ENCODE measurements at regions not wholly inside any gene's neighbourhood (a gene's known extent, or its start where the extent isn't known, plus 50 kb on each side); places are given as distances from the start of the nearest gene placed in this dataset.

DNA sequence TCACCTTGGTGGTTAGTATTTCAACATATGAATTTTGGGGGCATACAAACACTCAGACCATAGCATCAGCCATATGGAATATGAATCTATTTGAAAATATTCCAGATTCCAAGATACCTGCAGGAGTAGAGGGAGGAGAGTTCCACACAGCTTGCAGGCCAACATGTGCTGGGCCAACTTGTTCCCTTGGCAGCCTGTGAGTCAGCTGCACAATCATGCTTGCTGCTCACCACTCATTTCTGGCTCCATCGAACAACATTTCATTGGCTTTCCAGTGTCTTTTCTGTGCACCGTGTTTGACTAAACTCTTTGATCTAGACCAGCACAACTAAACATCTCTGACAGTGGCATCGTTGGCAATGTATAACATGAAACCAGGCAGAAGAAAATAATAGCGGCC, 282.5 kb upstream of the RASGEF1B start:
- TF ChIP-seq, protein P1, sequence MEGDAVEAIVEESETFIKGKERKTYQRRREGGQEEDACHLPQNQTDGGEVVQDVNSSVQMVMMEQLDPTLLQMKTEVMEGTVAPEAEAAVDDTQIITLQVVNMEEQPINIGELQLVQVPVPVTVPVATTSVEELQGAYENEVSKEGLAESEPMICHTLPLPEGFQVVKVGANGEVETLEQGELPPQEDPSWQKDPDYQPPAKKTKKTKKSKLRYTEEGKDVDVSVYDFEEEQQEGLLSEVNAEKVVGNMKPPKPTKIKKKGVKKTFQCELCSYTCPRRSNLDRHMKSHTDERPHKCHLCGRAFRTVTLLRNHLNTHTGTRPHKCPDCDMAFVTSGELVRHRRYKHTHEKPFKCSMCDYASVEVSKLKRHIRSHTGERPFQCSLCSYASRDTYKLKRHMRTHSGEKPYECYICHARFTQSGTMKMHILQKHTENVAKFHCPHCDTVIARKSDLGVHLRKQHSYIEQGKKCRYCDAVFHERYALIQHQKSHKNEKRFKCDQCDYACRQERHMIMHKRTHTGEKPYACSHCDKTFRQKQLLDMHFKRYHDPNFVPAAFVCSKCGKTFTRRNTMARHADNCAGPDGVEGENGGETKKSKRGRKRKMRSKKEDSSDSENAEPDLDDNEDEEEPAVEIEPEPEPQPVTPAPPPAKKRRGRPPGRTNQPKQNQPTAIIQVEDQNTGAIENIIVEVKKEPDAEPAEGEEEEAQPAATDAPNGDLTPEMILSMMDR (IDR thresholded peaks at IDR 0.05; ENCODE audit: poor library complexity, severe bottlenecking) = no peak
- TF ChIP-seq EP300 (conservative IDR thresholded peaks at IDR 0.05; ENCODE audit: poor library complexity, severe bottlenecking) = no peak
- no peak for TF ChIP-seq EZH2 (IDR thresholded peaks at IDR 0.05; ENCODE audit: borderline replicate concordance, insufficient read depth, low read length, poor library complexity, severe bottlenecking)
- TF ChIP-seq MXI1 (conservative IDR thresholded peaks at IDR 0.05; ENCODE audit: poor library complexity, severe bottlenecking) = no peak
- no peak for TF ChIP-seq RAD21 (conservative IDR thresholded peaks at IDR 0.05)
- no peak for TF ChIP-seq POLR2AphosphoS5 (IDR thresholded peaks at IDR 0.05)
- no peak for TF ChIP-seq TAF1 (IDR thresholded peaks at IDR 0.05; ENCODE audit: low read depth)
- TF ChIP-seq, protein P2, sequence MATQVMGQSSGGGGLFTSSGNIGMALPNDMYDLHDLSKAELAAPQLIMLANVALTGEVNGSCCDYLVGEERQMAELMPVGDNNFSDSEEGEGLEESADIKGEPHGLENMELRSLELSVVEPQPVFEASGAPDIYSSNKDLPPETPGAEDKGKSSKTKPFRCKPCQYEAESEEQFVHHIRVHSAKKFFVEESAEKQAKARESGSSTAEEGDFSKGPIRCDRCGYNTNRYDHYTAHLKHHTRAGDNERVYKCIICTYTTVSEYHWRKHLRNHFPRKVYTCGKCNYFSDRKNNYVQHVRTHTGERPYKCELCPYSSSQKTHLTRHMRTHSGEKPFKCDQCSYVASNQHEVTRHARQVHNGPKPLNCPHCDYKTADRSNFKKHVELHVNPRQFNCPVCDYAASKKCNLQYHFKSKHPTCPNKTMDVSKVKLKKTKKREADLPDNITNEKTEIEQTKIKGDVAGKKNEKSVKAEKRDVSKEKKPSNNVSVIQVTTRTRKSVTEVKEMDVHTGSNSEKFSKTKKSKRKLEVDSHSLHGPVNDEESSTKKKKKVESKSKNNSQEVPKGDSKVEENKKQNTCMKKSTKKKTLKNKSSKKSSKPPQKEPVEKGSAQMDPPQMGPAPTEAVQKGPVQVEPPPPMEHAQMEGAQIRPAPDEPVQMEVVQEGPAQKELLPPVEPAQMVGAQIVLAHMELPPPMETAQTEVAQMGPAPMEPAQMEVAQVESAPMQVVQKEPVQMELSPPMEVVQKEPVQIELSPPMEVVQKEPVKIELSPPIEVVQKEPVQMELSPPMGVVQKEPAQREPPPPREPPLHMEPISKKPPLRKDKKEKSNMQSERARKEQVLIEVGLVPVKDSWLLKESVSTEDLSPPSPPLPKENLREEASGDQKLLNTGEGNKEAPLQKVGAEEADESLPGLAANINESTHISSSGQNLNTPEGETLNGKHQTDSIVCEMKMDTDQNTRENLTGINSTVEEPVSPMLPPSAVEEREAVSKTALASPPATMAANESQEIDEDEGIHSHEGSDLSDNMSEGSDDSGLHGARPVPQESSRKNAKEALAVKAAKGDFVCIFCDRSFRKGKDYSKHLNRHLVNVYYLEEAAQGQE (IDR thresholded peaks at IDR 0.05; ENCODE audit: borderline replicate concordance) = no peak
- no peak for TF ChIP-seq SMC3 (conservative IDR thresholded peaks at IDR 0.05; ENCODE audit: poor library complexity)
- no peaks in the 10 kb centered on the region for H3K27me3 ChIP-seq (ENCODE audit: insufficient read depth, low read depth, low read length)
- no peak overlapping the region for H3K9ac ChIP-seq (ENCODE audit: low read length)

DNA sequence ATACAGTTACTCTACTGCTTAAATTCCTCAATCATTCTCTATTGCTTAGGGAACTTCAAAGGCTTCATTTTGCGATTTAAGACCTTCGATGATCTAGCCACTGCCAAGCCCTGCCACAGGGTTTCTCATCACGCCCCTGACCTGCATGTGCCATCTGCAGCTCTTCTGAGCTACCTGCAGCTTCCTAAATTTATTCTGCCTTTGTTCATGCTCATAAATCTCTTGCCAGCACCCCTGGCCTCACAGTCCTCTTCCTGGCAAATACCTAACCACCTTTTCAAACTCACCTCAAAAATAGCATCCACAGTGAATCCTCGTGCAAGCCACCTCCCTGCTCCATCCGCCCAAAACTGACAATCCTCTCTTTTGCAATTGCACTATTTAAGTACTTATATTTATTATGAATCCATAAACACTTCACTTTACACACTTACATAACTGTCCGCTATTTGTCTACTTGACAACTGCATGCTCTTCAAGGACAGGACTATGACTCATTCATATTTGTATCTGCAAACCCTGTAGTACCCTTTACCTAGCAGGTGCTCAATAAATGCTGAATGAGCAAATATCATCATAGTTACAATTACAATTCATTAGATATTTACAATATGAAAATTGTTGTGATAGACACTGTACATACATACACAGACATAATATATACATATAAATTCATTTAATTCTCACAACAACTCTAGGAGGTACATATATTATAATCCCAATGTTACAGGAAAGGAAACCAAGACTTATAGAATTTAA, 280.0 kb upstream of the RASGEF1B start:
- Histone ChIP-seq H3F3A (ENCODE audit: insufficient read depth, low read length, poor library complexity, severe bottlenecking) (no peaks in the 10 kb centered on the region), H3K27me3 (ENCODE audit: insufficient read depth, low read depth, low read length) (no peaks in the 10 kb centered on the region), H3K4me2 (ENCODE audit: low read length) (no peak overlapping the region), H3K79me2 (replicated peaks; ENCODE audit: insufficient read depth, low read length) (no peaks in the 10 kb centered on the region), H3K4me3 (ENCODE audit: low read length) (no peak overlapping the region), H3K9ac (ENCODE audit: low read length) (no peak overlapping the region), H3K9me3 (ENCODE audit: low read length) (no peaks in the 10 kb centered on the region), H2AFZ (ENCODE audit: low read depth, low read length) (no peak overlapping the region), H3K36me3 (ENCODE audit: insufficient read depth, low read length) (no peaks in the 10 kb centered on the region), H3K9me2 (ENCODE audit: insufficient read depth, low read length) (no peaks in the 10 kb centered on the region), H4K20me1 (ENCODE audit: insufficient read depth) (no peaks in the 10 kb centered on the region), H3K27ac (ENCODE audit: low read length) (no peak overlapping the region)
- TF ChIP-seq TAF1 (IDR thresholded peaks at IDR 0.05; ENCODE audit: low read depth) (no peak), RAD21 (conservative IDR thresholded peaks at IDR 0.05) (no peak), SMC3 (conservative IDR thresholded peaks at IDR 0.05; ENCODE audit: poor library complexity) (no peak), EP300 (conservative IDR thresholded peaks at IDR 0.05; ENCODE audit: poor library complexity, severe bottlenecking) (no peak), MXI1 (conservative IDR thresholded peaks at IDR 0.05; ENCODE audit: poor library complexity, severe bottlenecking) (no peak), EZH2 (IDR thresholded peaks at IDR 0.05; ENCODE audit: borderline replicate concordance, insufficient read depth, low read length, poor library complexity, severe bottlenecking) (no peak), POLR2AphosphoS5 (IDR thresholded peaks at IDR 0.05) (no peak)
- TF ChIP-seq, protein P1 (IDR thresholded peaks at IDR 0.05; ENCODE audit: poor library complexity, severe bottlenecking) = no peak
- TF ChIP-seq, protein P2 (IDR thresholded peaks at IDR 0.05; ENCODE audit: borderline replicate concordance) = no peak

More for the DNA sequence above, 282.5 kb upstream of the RASGEF1B start:
- Histone ChIP-seq H3K27ac (ENCODE audit: low read length) (no peak overlapping the region), H4K20me1 (ENCODE audit: insufficient read depth) (no peaks in the 10 kb centered on the region), H3K36me3 (ENCODE audit: insufficient read depth, low read length) (no peaks in the 10 kb centered on the region), H3K9me2 (ENCODE audit: insufficient read depth, low read length) (no peaks in the 10 kb centered on the region), H3K4me3 (ENCODE audit: low read length) (no peak overlapping the region), H3F3A (ENCODE audit: insufficient read depth, low read length, poor library complexity, severe bottlenecking) (no peaks in the 10 kb centered on the region), H3K79me2 (replicated peaks; ENCODE audit: insufficient read depth, low read length) (no peaks in the 10 kb centered on the region), H2AFZ (ENCODE audit: low read depth, low read length) (no peak overlapping the region), H3K4me2 (ENCODE audit: low read length) (no peak overlapping the region), H3K9me3 (ENCODE audit: low read length) (no peaks in the 10 kb centered on the region)
